Effector memory CD8-positive, alpha-beta T cell (primary cell): ENCODE measurements at regions not wholly inside any gene's neighbourhood (a gene's known extent, or its start where the extent isn't known, plus 50 kb on each side); places are given as distances from the start of the nearest gene placed in this dataset.

Experiments used
- ATAC-seq: fragments of 150-1000 bp; cut with Tn5 transposase; replicated peaks from 2 replicates; pipeline ENCODE4 v1.10.0; 2021; ENCODE audit warnings: mild to moderate bottlenecking, moderate library complexity
- DNase-seq, 3 experiments: peaks; one replicate each; pipeline ENCODE4 v3.0.0; 2021
- H3K27ac Mint-ChIP-seq, 2 donors: one replicate each; pipeline ENCODE4 v1.8.0; 2022; ENCODE audit warnings: mild to moderate bottlenecking in 2 of 2, mixed read lengths in 2 of 2, moderate library complexity in 2 of 2
- H3K27me3 Mint-ChIP-seq, 2 donors: one replicate each; pipeline ENCODE4 v1.8.0; 2022; ENCODE audit warnings: mixed read lengths in 2 of 2
- H3K36me3 Mint-ChIP-seq: one replicate; pipeline ENCODE4 v1.8.0; 2022; ENCODE audit warnings: mild to moderate bottlenecking, moderate library complexity, mixed read lengths; ENCODE audit not compliant: insufficient read depth
- H3K4me1 Mint-ChIP-seq, 2 donors: one replicate each; pipeline ENCODE4 v1.8.0; 2022; ENCODE audit warnings: low read depth in 2 of 2, mixed read lengths in 2 of 2
- H3K4me3 Mint-ChIP-seq, 2 donors: one replicate each; pipeline ENCODE4 v1.8.0; 2022; ENCODE audit warnings: mild to moderate bottlenecking in 2 of 2, mixed read lengths in 2 of 2, moderate library complexity in 2 of 2
- H3K9me3 Mint-ChIP-seq, 2 donors: one replicate each; pipeline ENCODE4 v1.8.0; 2022; ENCODE audit warnings: mixed read lengths in 2 of 2

GRCh38 chr18:78207942-78208341 lies 771.7 kb upstream of the SALL3 start:
- Mint-ChIP-seq H3K9me3 (no peaks in the 10 kb centered on the region), H3K4me1 (no peaks in the 10 kb centered on the region), H3K4me3 (no peak overlapping the region), H3K36me3 (no peaks in the 10 kb centered on the region), H3K27ac (no peak overlapping the region), H3K27me3 (peaks cover 0 to 6% of the 10 kb centered on the region in 2 donors)
- no peak for DNase-seq
- no peak for ATAC-seq

DNA sequence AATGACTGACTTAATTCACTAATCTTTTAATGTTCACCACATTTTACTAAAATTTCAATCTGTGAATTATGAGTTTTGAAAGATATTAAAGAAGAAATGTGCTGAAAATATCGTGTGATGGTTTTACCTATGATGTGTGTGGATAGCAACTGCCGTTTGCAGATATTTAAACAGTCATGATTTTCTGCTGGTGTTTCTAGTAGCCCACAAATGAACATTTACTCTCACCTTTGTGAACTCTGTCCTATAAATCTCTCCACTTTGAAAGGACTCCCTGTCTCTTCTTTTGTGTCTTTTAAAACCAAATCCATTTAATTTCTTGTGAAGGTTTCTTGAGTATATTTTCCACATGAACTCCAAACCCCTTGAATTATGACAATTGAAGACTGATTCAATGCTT lies 771.2 kb upstream of the SALL3 start:
- no peaks in the 10 kb centered on the region for H3K4me1 Mint-ChIP-seq
- H3K4me3 Mint-ChIP-seq: no peak overlapping the region
- H3K36me3 Mint-ChIP-seq: no peaks in the 10 kb centered on the region
- no peak overlapping the region for H3K27ac Mint-ChIP-seq
- H3K9me3 Mint-ChIP-seq: no peaks in the 10 kb centered on the region
- peaks cover 0 to 6% of the 10 kb centered on the region in 2 donors for H3K27me3 Mint-ChIP-seq
- ATAC-seq: no peak
- no peak for DNase-seq

DNA sequence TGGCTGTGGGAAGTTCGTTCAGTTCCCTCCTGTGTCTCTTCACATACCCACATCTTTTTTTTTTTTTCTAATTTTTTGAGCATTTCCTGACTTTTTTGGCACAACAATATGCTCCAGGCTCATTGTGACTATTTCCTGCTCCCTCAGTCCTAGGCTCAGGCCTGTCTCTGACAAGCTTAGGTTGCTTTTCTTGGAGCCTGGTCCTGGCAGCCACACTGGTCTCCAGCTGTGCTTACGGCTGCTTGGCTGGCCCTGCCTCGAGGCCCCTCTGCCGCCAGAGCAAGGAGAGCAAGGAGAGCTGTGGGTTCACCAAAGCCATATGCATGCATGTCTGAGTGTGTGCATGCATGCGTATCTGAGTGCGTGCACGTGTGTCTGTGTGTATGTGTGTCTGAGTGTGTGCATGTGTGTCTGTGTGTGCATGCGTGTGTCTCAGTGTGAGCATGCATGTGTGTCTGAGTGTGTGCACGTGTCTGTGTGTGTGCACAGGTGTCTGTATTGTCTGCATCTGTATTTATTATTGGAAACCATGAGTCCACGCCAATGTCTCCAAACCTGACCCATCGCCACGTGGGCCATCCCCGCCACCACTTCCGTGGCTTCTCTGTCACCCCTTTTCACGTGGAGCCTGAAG lies 766.1 kb upstream of the SALL3 start:
- no peaks in the 10 kb centered on the region for H3K9me3 Mint-ChIP-seq
- H3K4me1 Mint-ChIP-seq: no peaks in the 10 kb centered on the region
- no peaks in the 10 kb centered on the region for H3K36me3 Mint-ChIP-seq
- no peak overlapping the region for H3K27ac Mint-ChIP-seq
- H3K27me3 Mint-ChIP-seq: peaks cover 0 to 6% of the 10 kb centered on the region in 2 donors
- ATAC-seq: no peak
- DNase-seq: no peak
- no peak overlapping the region for H3K4me3 Mint-ChIP-seq

GRCh38 chr18:78221496-78221895 lies 758.1 kb upstream of the SALL3 start:
- Mint-ChIP-seq H3K4me3 (no peak overlapping the region), H3K9me3 (peaks cover 0 to 7% of the 10 kb centered on the region in 2 donors), H3K27me3 (peaks cover 0 to 5% of the 10 kb centered on the region in 2 donors), H3K27ac (no peak overlapping the region), H3K4me1 (no peaks in the 10 kb centered on the region), H3K36me3 (no peaks in the 10 kb centered on the region)
- DNase-seq (no peak), ATAC-seq (no peak)

DNA sequence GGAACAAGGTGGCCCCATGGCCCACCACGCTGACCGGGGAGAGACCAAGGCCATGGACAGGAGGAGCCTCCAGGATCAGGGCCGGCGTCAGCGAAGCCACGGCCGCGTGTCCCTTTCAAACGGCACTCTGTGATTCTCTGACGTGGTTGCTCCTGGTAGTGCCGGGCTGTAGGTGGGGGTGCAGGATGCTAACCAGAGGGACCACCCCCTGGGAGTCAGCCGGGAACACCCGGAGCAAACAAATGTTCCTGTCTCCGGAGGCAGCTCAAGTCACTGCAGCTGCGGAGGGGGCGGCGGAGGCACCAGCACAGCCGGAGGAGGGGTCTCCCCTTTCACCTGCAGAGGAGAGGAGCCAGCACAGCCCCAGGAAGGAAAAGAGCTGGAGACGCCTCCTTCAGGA lies 750.6 kb upstream of the SALL3 start:
- Mint-ChIP-seq H3K4me3 (no peak overlapping the region), H3K27me3 (peaks cover 9 to 11% of the 10 kb centered on the region in 2 donors), H3K27ac (no peak overlapping the region), H3K4me1 (no peaks in the 10 kb centered on the region), H3K9me3 (no peaks in the 10 kb centered on the region), H3K36me3 (peaks cover 3% of the 10 kb centered on the region)
- no peak for DNase-seq
- ATAC-seq: no peak

DNA sequence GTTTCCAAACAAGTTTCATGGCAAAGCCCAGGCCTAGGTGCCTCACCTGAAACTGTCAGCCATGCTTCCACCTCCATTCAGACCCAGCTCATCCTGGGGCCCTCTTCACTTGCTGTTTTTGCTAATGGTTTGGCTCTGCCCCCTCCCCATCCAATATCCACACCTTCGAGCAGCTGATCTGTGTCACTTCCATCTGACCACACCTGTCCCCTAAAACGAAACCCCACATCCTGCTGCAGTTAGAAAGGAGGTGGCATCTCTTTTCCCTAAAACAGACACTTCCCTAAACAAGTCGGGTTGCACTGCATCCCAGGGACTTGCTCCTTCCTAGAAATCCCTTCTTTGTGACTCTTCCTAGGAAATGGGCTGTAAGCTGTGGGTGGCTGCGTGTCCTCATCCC lies 748.7 kb upstream of the SALL3 start:
- H3K4me3 Mint-ChIP-seq: no peak overlapping the region
- ATAC-seq: no peak

GRCh38 chr18:78232196-78232595 lies 747.4 kb upstream of the SALL3 start:
- Mint-ChIP-seq H3K4me1 (no peaks in the 10 kb centered on the region), H3K27ac (no peak overlapping the region), H3K36me3 (peaks cover 3% of the 10 kb centered on the region), H3K4me3 (no peak overlapping the region), H3K9me3 (no peaks in the 10 kb centered on the region), H3K27me3 (peaks cover 9 to 11% of the 10 kb centered on the region in 2 donors)
- DNase-seq (no peak), ATAC-seq (no peak)

More for the DNA sequence above, 748.7 kb upstream of the SALL3 start:
- Mint-ChIP-seq H3K36me3 (peaks cover 3% of the 10 kb centered on the region), H3K27me3 (peaks cover 9 to 11% of the 10 kb centered on the region in 2 donors), H3K4me1 (no peaks in the 10 kb centered on the region), H3K9me3 (no peaks in the 10 kb centered on the region), H3K27ac (no peak overlapping the region)
- no peak for DNase-seq

DNA sequence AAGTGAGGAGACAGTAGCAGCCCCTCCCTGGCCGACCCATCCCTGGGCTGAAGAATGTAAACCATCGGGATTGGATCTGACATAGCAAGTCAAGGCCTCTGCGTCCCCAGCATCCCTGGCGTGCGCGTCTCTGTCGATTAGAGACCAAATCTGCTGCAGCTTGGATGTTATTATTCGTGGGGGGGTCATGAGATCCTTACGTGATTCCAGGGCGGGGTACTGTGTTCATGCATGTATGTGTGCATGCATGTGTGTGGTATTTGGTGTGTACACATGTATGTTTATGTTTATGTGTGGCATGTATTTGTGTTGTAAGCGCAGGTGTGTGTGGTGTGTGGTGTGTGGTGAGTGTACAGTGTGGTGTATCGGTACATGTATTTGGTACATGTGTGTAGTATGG lies 741.8 kb upstream of the SALL3 start:
- no peak overlapping the region for H3K27ac Mint-ChIP-seq

GRCh38 chr18:78238404-78239089 lies 741.1 kb upstream of the SALL3 start:
- ATAC-seq: no peak
- no peak for DNase-seq
- H3K9me3 Mint-ChIP-seq: peaks cover 4 to 8% of the 10 kb centered on the region in 2 donors
- no peaks in the 10 kb centered on the region for H3K27me3 Mint-ChIP-seq
- H3K36me3 Mint-ChIP-seq: no peaks in the 10 kb centered on the region
- no peaks in the 10 kb centered on the region for H3K4me1 Mint-ChIP-seq
- H3K4me3 Mint-ChIP-seq: no peak overlapping the region
- H3K27ac Mint-ChIP-seq: no peak overlapping the region

More for the DNA sequence above, 741.8 kb upstream of the SALL3 start:
- H3K4me3 Mint-ChIP-seq: no peak overlapping the region
- no peaks in the 10 kb centered on the region for H3K4me1 Mint-ChIP-seq
- ATAC-seq (no peak), DNase-seq (no peak)
- H3K9me3 Mint-ChIP-seq: peaks cover 4 to 8% of the 10 kb centered on the region in 2 donors
- H3K36me3 Mint-ChIP-seq: no peaks in the 10 kb centered on the region
- H3K27me3 Mint-ChIP-seq: peaks cover 0 to 3% of the 10 kb centered on the region in 2 donors

- ATAC-seq (no peak), DNase-seq (no peak)
- H3K36me3 Mint-ChIP-seq: no peaks in the 10 kb centered on the region
- H3K9me3 Mint-ChIP-seq: peaks cover 4 to 8% of the 10 kb centered on the region in 2 donors
- H3K27me3 Mint-ChIP-seq: no peaks in the 10 kb centered on the region
- H3K4me1 Mint-ChIP-seq: no peaks in the 10 kb centered on the region
- no peak overlapping the region for H3K27ac Mint-ChIP-seq
- H3K4me3 Mint-ChIP-seq: no peak overlapping the region
Measured at GRCh38 chr18:78239090-78239457, 740.5 kb upstream of the SALL3 start.

GRCh38 chr18:78240101-78240500 lies 739.5 kb upstream of the SALL3 start:
- no peak overlapping the region for H3K27ac Mint-ChIP-seq
- peaks cover 4 to 8% of the 10 kb centered on the region in 2 donors for H3K9me3 Mint-ChIP-seq
- ATAC-seq (no peak), DNase-seq (no peak)
- no peak overlapping the region for H3K4me3 Mint-ChIP-seq
- H3K36me3 Mint-ChIP-seq: no peaks in the 10 kb centered on the region
- no peaks in the 10 kb centered on the region for H3K4me1 Mint-ChIP-seq
- H3K27me3 Mint-ChIP-seq: no peaks in the 10 kb centered on the region

DNA sequence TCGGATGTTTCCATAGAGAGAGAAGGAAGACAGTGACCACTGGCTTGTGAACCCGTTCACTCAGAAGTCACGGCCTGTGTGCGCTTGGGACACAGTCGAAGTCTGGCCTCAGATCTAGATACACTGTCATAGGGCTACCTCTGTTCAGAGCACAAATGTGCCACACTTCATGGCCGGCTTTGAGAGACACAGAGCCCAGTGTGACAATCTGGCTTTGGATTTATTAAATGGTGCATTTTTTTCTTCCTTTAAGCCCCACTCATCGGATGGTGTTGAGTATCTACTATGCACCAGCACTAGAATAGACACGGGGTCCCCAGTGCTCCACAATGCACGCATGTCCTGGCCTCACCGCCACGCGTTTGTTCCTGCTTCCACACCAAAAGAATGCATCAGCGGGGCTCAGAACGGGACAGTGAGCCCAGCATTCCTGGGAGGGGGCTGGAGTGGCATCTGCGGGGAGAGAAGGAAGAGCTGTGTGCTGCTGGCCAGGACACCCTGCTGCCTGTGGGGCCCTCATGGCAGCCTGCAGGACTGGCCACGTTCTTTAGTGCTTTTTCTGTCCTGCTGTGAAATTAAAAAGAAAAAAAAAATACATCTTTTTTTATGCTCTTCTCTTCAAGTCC lies 738.9 kb upstream of the SALL3 start:
- Mint-ChIP-seq H3K27me3 (no peaks in the 10 kb centered on the region), H3K9me3 (peaks cover 4 to 8% of the 10 kb centered on the region in 2 donors), H3K4me1 (no peaks in the 10 kb centered on the region)

DNA sequence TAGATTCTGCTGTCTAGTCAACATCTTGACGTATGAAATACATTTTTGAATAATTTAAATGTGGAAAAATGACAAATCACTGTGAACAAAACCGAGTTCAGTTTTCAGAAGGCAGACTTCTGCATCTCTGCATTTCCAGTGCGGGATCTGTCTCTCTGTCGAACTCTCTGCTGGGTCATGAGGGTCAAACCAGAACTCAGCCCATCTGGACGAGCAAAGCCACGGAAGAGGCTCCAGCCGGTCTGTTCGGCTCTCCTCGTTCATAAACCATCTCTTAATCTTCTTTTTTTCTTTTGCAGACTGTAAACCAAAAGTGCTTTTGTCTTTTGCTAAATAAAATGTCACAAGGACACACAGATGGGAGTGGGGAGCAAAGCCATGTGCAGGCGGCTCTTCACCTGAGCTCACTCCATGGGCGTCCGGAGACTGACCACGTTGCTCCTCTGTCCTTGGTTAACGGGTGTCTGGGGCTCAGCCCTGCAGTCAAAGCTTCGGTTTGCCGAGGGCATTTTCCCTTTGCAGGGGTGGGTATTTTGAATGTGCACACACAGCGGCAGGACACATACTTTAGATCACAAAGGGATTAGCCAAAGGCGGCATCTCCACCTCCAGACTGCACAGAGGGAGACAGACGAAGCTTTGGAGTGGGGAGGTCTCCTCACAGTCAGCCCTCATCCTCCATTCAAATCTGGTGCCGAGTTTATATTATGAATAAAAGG lies 737.9 kb upstream of the SALL3 start:
- H3K27ac Mint-ChIP-seq: no peak overlapping the region
- DNase-seq (no peak), ATAC-seq (no peak)
- H3K36me3 Mint-ChIP-seq: no peaks in the 10 kb centered on the region
- H3K27me3 Mint-ChIP-seq: no peaks in the 10 kb centered on the region
- peaks cover 4 to 16% of the 10 kb centered on the region in 2 donors for H3K9me3 Mint-ChIP-seq
- H3K4me3 Mint-ChIP-seq: no peak overlapping the region
- no peaks in the 10 kb centered on the region for H3K4me1 Mint-ChIP-seq

More for the DNA sequence above, 738.9 kb upstream of the SALL3 start:
- H3K36me3 Mint-ChIP-seq: no peaks in the 10 kb centered on the region
- no peak for ATAC-seq
- H3K27ac Mint-ChIP-seq: no peak overlapping the region
- no peak for DNase-seq
- H3K4me3 Mint-ChIP-seq: no peak overlapping the region
